AG04450 (cell line): ENCODE measurements at regions not wholly inside any gene's neighbourhood (a gene's known extent, or its start where the extent isn't known, plus 50 kb on each side); places are given as distances from the start of the nearest gene placed in this dataset.

ENCODE experiments used
- CTCF ChIA-PET: fragments of 300-600, 350-600 bp; formaldehyde crosslinking; extraction: SDS; loops from one replicate; lab custom pipeline; 2022; ENCODE audit warnings: antibody characterized with exemption, inconsistent platforms; lab: Charles Lee
- POLR2A ChIA-PET: fragments of 350-600 bp; formaldehyde crosslinking; extraction: SDS; loops from one replicate; lab custom pipeline; 2021; ENCODE audit warnings: antibody characterized with exemption, inconsistent platforms; lab: Yijun Ruan, JAX
- DNase-seq: peaks from one replicate; pipeline ENCODE4 v3.0.0-alpha.2; 2011; ENCODE audit warnings: low read depth, low spot score
- H3K27ac ChIP-seq: one replicate; pipeline ENCODE4 v1.5.1; 2012; ENCODE audit warnings: low read depth, low read length, control low read depth
- H3K27me3 ChIP-seq: one replicate; pipeline ENCODE4 v1.6.0; 2012; ENCODE audit warnings: low read length; ENCODE audit not compliant: control insufficient read depth, insufficient read depth
- H3K4me3 ChIP-seq: 2 replicates; pipeline ENCODE4 v1.5.1; 2011; ENCODE audit warnings: mild to moderate bottlenecking, low read depth, low read length, control low read depth
- H3K9me3 ChIP-seq: 2 replicates; pipeline ENCODE4 v1.5.1; 2012; ENCODE audit warnings: low read length; ENCODE audit not compliant: control insufficient read depth, insufficient read depth
- TF ChIP-seq, protein P1 (sequence below): IDR thresholded peaks from 2 replicates; pipeline ENCODE4 v1.5.1; 2011; ENCODE audit warnings: low read depth, low read length, control low read depth, inconsistent platforms

- DNase-seq: no peak
- CTCF ChIA-PET: no interaction called here
- H3K27ac ChIP-seq: no peak overlapping the region
- no peaks in the 10 kb centered on the region for H3K9me3 ChIP-seq
- POLR2A ChIA-PET: interaction anchor here (0.6 kb wide), 1 partner anchor 193 kb away, joined by 3 read pairs; no protein-coding TSS in a partner anchor
- no peaks in the 10 kb centered on the region for H3K27me3 ChIP-seq
- H3K4me3 ChIP-seq: no peak overlapping the region
- TF ChIP-seq, protein P1, sequence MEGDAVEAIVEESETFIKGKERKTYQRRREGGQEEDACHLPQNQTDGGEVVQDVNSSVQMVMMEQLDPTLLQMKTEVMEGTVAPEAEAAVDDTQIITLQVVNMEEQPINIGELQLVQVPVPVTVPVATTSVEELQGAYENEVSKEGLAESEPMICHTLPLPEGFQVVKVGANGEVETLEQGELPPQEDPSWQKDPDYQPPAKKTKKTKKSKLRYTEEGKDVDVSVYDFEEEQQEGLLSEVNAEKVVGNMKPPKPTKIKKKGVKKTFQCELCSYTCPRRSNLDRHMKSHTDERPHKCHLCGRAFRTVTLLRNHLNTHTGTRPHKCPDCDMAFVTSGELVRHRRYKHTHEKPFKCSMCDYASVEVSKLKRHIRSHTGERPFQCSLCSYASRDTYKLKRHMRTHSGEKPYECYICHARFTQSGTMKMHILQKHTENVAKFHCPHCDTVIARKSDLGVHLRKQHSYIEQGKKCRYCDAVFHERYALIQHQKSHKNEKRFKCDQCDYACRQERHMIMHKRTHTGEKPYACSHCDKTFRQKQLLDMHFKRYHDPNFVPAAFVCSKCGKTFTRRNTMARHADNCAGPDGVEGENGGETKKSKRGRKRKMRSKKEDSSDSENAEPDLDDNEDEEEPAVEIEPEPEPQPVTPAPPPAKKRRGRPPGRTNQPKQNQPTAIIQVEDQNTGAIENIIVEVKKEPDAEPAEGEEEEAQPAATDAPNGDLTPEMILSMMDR: no peak
Observed at GRCh38 chr12:114974826-114975639, 291.1 kb upstream of the TBX3 start.

GRCh38 chr12:114974333-114974732 is 290.4 kb upstream of the TBX3 start:
- no peak overlapping the region for H3K27ac ChIP-seq
- no peaks in the 10 kb centered on the region for H3K9me3 ChIP-seq
- ChIA-PET CTCF (no interaction called here), POLR2A (no interaction called here)
- no peak for DNase-seq
- no peak overlapping the region for H3K4me3 ChIP-seq
- TF ChIP-seq, protein P1: no peak
- H3K27me3 ChIP-seq: no peaks in the 10 kb centered on the region

GRCh38 chr12:114968727-114969126 is 284.8 kb upstream of the TBX3 start:
- Histone ChIP-seq H3K27me3 (no peaks in the 10 kb centered on the region), H3K9me3 (no peaks in the 10 kb centered on the region), H3K27ac (no peak overlapping the region), H3K4me3 (no peak overlapping the region)
- ChIA-PET POLR2A (no interaction called here), CTCF (no interaction called here)
- TF ChIP-seq, protein P1: no peak
- DNase-seq: no peak

DNA sequence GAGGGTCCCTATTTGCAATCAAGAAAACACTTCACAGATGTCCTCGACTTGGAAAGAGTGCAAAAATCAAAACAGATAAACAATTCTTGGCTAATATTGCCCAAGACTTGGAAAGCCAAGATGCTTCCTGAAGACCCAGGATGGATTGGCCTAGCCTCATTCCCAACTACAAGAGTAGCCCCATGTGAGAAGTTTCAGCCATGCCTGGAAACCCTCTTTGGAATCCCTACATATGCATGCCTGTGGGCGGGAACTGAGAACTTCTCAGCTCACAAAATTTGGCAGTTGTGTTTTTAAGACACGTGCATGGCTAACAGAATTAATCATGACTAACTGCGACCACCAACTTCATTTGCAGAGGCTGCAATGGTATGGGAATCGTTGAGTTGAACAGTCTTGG is 283.2 kb upstream of the TBX3 start:
- Histone ChIP-seq H3K27ac (no peak overlapping the region), H3K27me3 (no peaks in the 10 kb centered on the region), H3K4me3 (no peak overlapping the region), H3K9me3 (no peaks in the 10 kb centered on the region)
- DNase-seq: no peak
- TF ChIP-seq, protein P1: no peak
- POLR2A ChIA-PET: no interaction called here
- CTCF ChIA-PET: no interaction called here

GRCh38 chr12:114964841-114965240 is 280.9 kb upstream of the TBX3 start:
- Histone ChIP-seq H3K9me3 (no peaks in the 10 kb centered on the region), H3K27me3 (no peaks in the 10 kb centered on the region), H3K4me3 (no peak overlapping the region), H3K27ac (no peak overlapping the region)
- TF ChIP-seq, protein P1: no peak
- CTCF ChIA-PET: no interaction called here
- POLR2A ChIA-PET: no interaction called here
- no peak for DNase-seq
